ENCODE measurements at regions not wholly inside any gene's neighbourhood (a gene's known extent, or its start where the extent isn't known, plus 50 kb on each side); places are given as distances from the start of the nearest gene placed in this dataset.

GRCh38 chr3:174409086-174409743 lies 449.9 kb upstream of the NAALADL2 start (continued):
- TF ChIP-seq SP2 (IDR thresholded peaks at IDR 0.05; ENCODE audit: low read length): no peak
- TF ChIP-seq SUZ12 (IDR thresholded peaks at IDR 0.05; ENCODE audit: low read length): no peak
- no peak for TF ChIP-seq ATF3 (IDR thresholded peaks at IDR 0.05; ENCODE audit: insufficient read depth, low read depth, low read length)
- TF ChIP-seq POLR2AphosphoS5 (IDR thresholded peaks at IDR 0.05; ENCODE audit: low read depth, low read length): no peak
- no peak for TF ChIP-seq SIRT6 (IDR thresholded peaks at IDR 0.05; ENCODE audit: low read length)
